Natural killer cell (primary cell): ENCODE measurements at regions not wholly inside any gene's neighbourhood (a gene's known extent, or its start where the extent isn't known, plus 50 kb on each side); places are given as distances from the start of the nearest gene placed in this dataset.

Source experiments
- ATAC-seq, 3 donors: fragments of 150-1000 bp in 2 of 3; fragments of 200-7000 bp in 1 of 3; cut with Tn5 transposase; 1 replicate in 1 of 3; 2 replicates in 2 of 3; pipeline ENCODE4 v1.10.0; 2021; ENCODE audit warnings: mild to moderate bottlenecking in 2 of 3, moderate library complexity in 2 of 3
- DNase-seq, 2 donors: peaks; one replicate each; pipeline versions ENCODE4 v3.0.0 to v3.0.0-alpha.2; 2013 to 2021; ENCODE audit warnings: mixed read lengths in 1 of 2
- H3K27ac ChIP-seq: one replicate; pipeline ENCODE4 v1.5.1; 2013; ENCODE audit warnings: mild to moderate bottlenecking, low read length
- H3K27me3 ChIP-seq: one replicate; pipeline ENCODE4 v1.6.1; 2013; ENCODE audit warnings: low read length; ENCODE audit not compliant: control insufficient read depth, insufficient read depth
- H3K36me3 ChIP-seq: one replicate; pipeline ENCODE4 v1.6.1; 2013; ENCODE audit warnings: low read length; ENCODE audit not compliant: control insufficient read depth, insufficient read depth
- H3K4me1 ChIP-seq: one replicate; pipeline ENCODE4 v1.6.1; 2013; ENCODE audit warnings: low read length; ENCODE audit not compliant: control insufficient read depth, insufficient read depth
- H3K4me3 ChIP-seq: one replicate; pipeline ENCODE4 v1.5.1; 2013; ENCODE audit warnings: low read length
- H3K9me3 ChIP-seq: one replicate; pipeline ENCODE4 v1.6.1; 2013; ENCODE audit warnings: low read length; ENCODE audit not compliant: control insufficient read depth, insufficient read depth
- H3K27ac Mint-ChIP-seq, 2 donors: one replicate each; pipeline ENCODE4 v1.8.0; 2022; ENCODE audit warnings: mild to moderate bottlenecking in 2 of 2, mixed read lengths in 2 of 2, moderate library complexity in 1 of 2
- H3K27me3 Mint-ChIP-seq, 2 donors: one replicate each; pipeline ENCODE4 v1.8.0; 2022; ENCODE audit warnings: low read depth in 2 of 2, mixed read lengths in 2 of 2
- H3K36me3 Mint-ChIP-seq: one replicate; pipeline ENCODE4 v1.8.0; 2022; ENCODE audit warnings: mixed read lengths
- H3K4me1 Mint-ChIP-seq, 2 donors: one replicate each; pipeline ENCODE4 v1.8.0; 2022; ENCODE audit warnings: mixed read lengths in 2 of 2
- H3K4me3 Mint-ChIP-seq: one replicate; pipeline ENCODE4 v1.8.0; 2022; ENCODE audit warnings: mild to moderate bottlenecking, moderate library complexity, mixed read lengths
- H3K9me3 Mint-ChIP-seq, 2 donors: one replicate each; pipeline ENCODE4 v1.8.0; 2022; ENCODE audit warnings: mixed read lengths in 2 of 2
- CTCF ChIP-seq: fragments of 200-600 bp; IDR thresholded peaks from one replicate; pipeline ENCODE4 v1.8.0; 2022; ENCODE audit warnings: antibody characterized with exemption
- WGBS: methylation state at CpG from one replicate; pipeline ENCODE4 v1.1.7; 2013; ENCODE audit warnings: missing lambda C conversion rate; ENCODE audit not compliant: insufficient coverage; 5-methylcytosine and 5-hydroxymethylcytosine counted together
- intact Hi-C: fragments of 100-400 bp; cut with micrococcal nuclease; formaldehyde crosslinking; loops from one replicate; pipeline ENCODE4 v1.14.2; 2022

- DNase-seq (no peak), ATAC-seq (no peak)
- no peak for TF ChIP-seq CTCF
- Mint-ChIP-seq H3K27ac (no peak overlapping the region), H3K9me3 (no peaks in the 10 kb centered on the region), H3K4me3 (no peak overlapping the region), H3K4me1 (no peaks in the 10 kb centered on the region), H3K27me3 (no peaks in the 10 kb centered on the region), H3K36me3 (no peaks in the 10 kb centered on the region)
- no peaks in the 10 kb centered on the region for H3K27me3 ChIP-seq
- no peaks in the 10 kb centered on the region for H3K9me3 ChIP-seq
- H3K36me3 ChIP-seq, result no peaks in the 10 kb centered on the region
- no peaks in the 10 kb centered on the region for H3K4me1 ChIP-seq
- intact Hi-C loops, result loop anchor here (2.0 to 5.0 kb wide), 2 partner anchors 695 to 1019 kb away; no protein-coding TSS in a partner anchor
- WGBS, result 92% methylated on average over 2 of the region's 6 CpGs
- no peak overlapping the region for H3K27ac ChIP-seq
- H3K4me3 ChIP-seq, result no peak overlapping the region
Observed at GRCh38 chr10:61835946-61836887, 65.3 kb upstream of the ARID5B start.

- Histone ChIP-seq H3K27ac (no peak overlapping the region), H3K4me3 (no peak overlapping the region), H3K9me3 (no peaks in the 10 kb centered on the region), H3K4me1 (no peaks in the 10 kb centered on the region), H3K36me3 (no peaks in the 10 kb centered on the region), H3K27me3 (no peaks in the 10 kb centered on the region)
- DNase-seq (no peak), ATAC-seq (no peak)
- intact Hi-C loops, result loop anchor here (5.0 kb wide), 1 partner anchor 1020 kb away; no protein-coding TSS in a partner anchor
- TF ChIP-seq CTCF, result no peak
- no peak overlapping the region for H3K4me3 Mint-ChIP-seq
- no peak overlapping the region for H3K27ac Mint-ChIP-seq
- no peaks in the 10 kb centered on the region for H3K4me1 Mint-ChIP-seq
- no peaks in the 10 kb centered on the region for H3K36me3 Mint-ChIP-seq
- no peaks in the 10 kb centered on the region for H3K9me3 Mint-ChIP-seq
- WGBS, result 71% methylated on average over 1 of the region's 4 CpGs
- H3K27me3 Mint-ChIP-seq, result no peaks in the 10 kb centered on the region
Observed at GRCh38 chr10:61836888-61837754, 64.4 kb upstream of the ARID5B start.

- Histone ChIP-seq H3K4me1 (no peaks in the 10 kb centered on the region), H3K4me3 (no peak overlapping the region), H3K9me3 (no peaks in the 10 kb centered on the region), H3K27me3 (no peaks in the 10 kb centered on the region), H3K27ac (no peak overlapping the region), H3K36me3 (no peaks in the 10 kb centered on the region)
- no peaks in the 10 kb centered on the region for H3K27me3 Mint-ChIP-seq
- ATAC-seq, result no peak
- no peak overlapping the region for H3K4me3 Mint-ChIP-seq
- WGBS, result 60% methylated on average over 1 of the region's 6 CpGs
- no peaks in the 10 kb centered on the region for H3K9me3 Mint-ChIP-seq
- H3K4me1 Mint-ChIP-seq, result no peaks in the 10 kb centered on the region
- no peak for TF ChIP-seq CTCF
- no peak for DNase-seq
- no peaks in the 10 kb centered on the region for H3K36me3 Mint-ChIP-seq
- intact Hi-C loops, result loop anchor here (5.0 kb wide), 1 partner anchor 1020 kb away; no protein-coding TSS in a partner anchor
- H3K27ac Mint-ChIP-seq, result no peak overlapping the region
Observed at GRCh38 chr10:61837755-61838171, 63.7 kb upstream of the ARID5B start.
